Endothelial cell of umbilical vein (primary cell): ENCODE measurements at regions not wholly inside any gene's neighbourhood (a gene's known extent, or its start where the extent isn't known, plus 50 kb on each side); places are given as distances from the start of the nearest gene placed in this dataset.

Experiments used
- BruUV-seq: library from RNA; stranded (reverse); fragments of 400-500 nt; replicated peaks from 2 replicates; lab custom pipeline; 2021; lab: Mats Ljungman, UMichigan
- CTCF ChIA-PET: fragments of 300-600, 350-600 bp; sonication (Branson Sonifier 250); formaldehyde crosslinking; loops from one replicate; lab custom pipeline; 2021; ENCODE audit warnings: antibody characterized with exemption, inconsistent platforms; lab: Charles Lee
- POLR2A ChIA-PET: fragments of 300-600, 350-600 bp; sonication (Branson Sonifier 250); formaldehyde crosslinking; loops from one replicate; lab custom pipeline; 2021; ENCODE audit warnings: antibody characterized with exemption, inconsistent platforms; lab: Charles Lee
- DNase-seq: peaks from one replicate; pipeline ENCODE4 v3.0.0-alpha.2; 2011; ENCODE audit warnings: low read depth, low spot score
- FAIRE-seq: peaks from 2 replicates; lab custom pipeline; 2011; peaks lifted over from hg19 to GRCh38; lab: Jason Lieb, UNC
- H2AFZ ChIP-seq: 2 replicates; pipeline ENCODE4 v1.6.0; 2012; ENCODE audit warnings: low read depth, low read length, control low read depth, inconsistent platforms
- H3K27ac ChIP-seq: 2 replicates; pipeline ENCODE4 v1.5.1; 2011; ENCODE audit warnings: low read depth, mild to moderate bottlenecking, control low read depth, low read length, moderate library complexity; ENCODE audit not compliant: insufficient read depth
- H3K27me3 ChIP-seq, 2 experiments: 2 replicates each; pipeline versions ENCODE4 v1.6.0 to v1.6.1; 2011; ENCODE audit warnings: low read length in 2 of 2, mixed read lengths in 1 of 2; ENCODE audit not compliant: control insufficient read depth in 2 of 2, insufficient read depth in 2 of 2
- H3K36me3 ChIP-seq, 2 experiments: 2 replicates in 1 of 2; 3 replicates in 1 of 2; pipeline ENCODE4 v1.5.1; 2011; ENCODE audit warnings: low read length in 2 of 2, mild to moderate bottlenecking in 1 of 2, moderate library complexity in 1 of 2; ENCODE audit not compliant: control insufficient read depth in 2 of 2, insufficient read depth in 2 of 2; ENCODE audit errors: extremely low read depth in 1 of 2
- H3K4me1 ChIP-seq: 3 replicates; pipeline ENCODE4 v1.5.1; 2011; ENCODE audit warnings: mild to moderate bottlenecking, low read length; ENCODE audit not compliant: control insufficient read depth, insufficient read depth; ENCODE audit errors: extremely low read depth
- H3K4me2 ChIP-seq: 2 replicates; pipeline ENCODE4 v1.6.1; 2011; ENCODE audit warnings: low read length, control low read depth, mixed read lengths; ENCODE audit not compliant: insufficient read depth
- H3K4me3 ChIP-seq, 3 experiments: fragments of 200-600 bp in 1 of 3; sonication (generic), shearing (Covaris generic) in 1 of 3; replicated peaks in 1 of 3; 2 replicates each; pipeline ENCODE4 v1.5.1; 2011 to 2016; ENCODE audit warnings: control low read depth in 3 of 3, low read length in 3 of 3, mild to moderate bottlenecking in 2 of 3, inconsistent platforms in 1 of 3, low read depth in 1 of 3, moderate library complexity in 1 of 3; ENCODE audit not compliant: insufficient read depth in 1 of 3
- H3K79me2 ChIP-seq: 2 replicates; pipeline ENCODE4 v1.6.0; 2012; ENCODE audit warnings: low read length, inconsistent platforms; ENCODE audit not compliant: control insufficient read depth, insufficient read depth
- H3K9ac ChIP-seq: replicated peaks from 2 replicates; pipeline ENCODE3; 2011; ENCODE audit warnings: low read length, control low read depth; ENCODE audit not compliant: insufficient read depth; ENCODE audit errors: extremely low read depth
- H3K9me1 ChIP-seq: replicated peaks from 3 replicates; pipeline ENCODE4 v1.6.0; 2011; ENCODE audit warnings: mild to moderate bottlenecking, low read length; ENCODE audit not compliant: control insufficient read depth, insufficient read depth; ENCODE audit errors: extremely low read depth
- H3K9me3 ChIP-seq: replicated peaks from 2 replicates; pipeline ENCODE4 v1.5.1; 2012; ENCODE audit warnings: low read length, inconsistent platforms; ENCODE audit not compliant: control insufficient read depth, insufficient read depth
- H4K20me1 ChIP-seq: replicated peaks from 2 replicates; pipeline ENCODE3; 2011; ENCODE audit warnings: mild to moderate bottlenecking, low read length; ENCODE audit not compliant: control insufficient read depth, insufficient read depth; ENCODE audit errors: extremely low read depth
- CTCF ChIP-seq, 2 donors: IDR thresholded peaks; 1 replicate in 1 of 2; 2 replicates in 1 of 2; pipeline ENCODE4 v1.5.1; 2011; ENCODE audit warnings: low read length in 2 of 2, mild to moderate bottlenecking in 2 of 2, moderate library complexity in 2 of 2, control low read depth in 1 of 2, inconsistent platforms in 1 of 2, low read depth in 1 of 2; ENCODE audit not compliant: insufficient read depth in 1 of 2; ENCODE audit errors: extremely low read depth in 1 of 2
- EZH2 ChIP-seq: IDR thresholded peaks from 2 replicates; pipeline ENCODE4 v1.6.1; 2012; ENCODE audit warnings: borderline replicate concordance, low read depth, mild to moderate bottlenecking, moderate library complexity, low read length, inconsistent platforms; ENCODE audit not compliant: severe bottlenecking
- FOS ChIP-seq: IDR thresholded peaks from 2 replicates; pipeline ENCODE4 v1.6.1; 2011; ENCODE audit warnings: mild to moderate bottlenecking, low read length, moderate library complexity, borderline replicate concordance; ENCODE audit not compliant: insufficient read depth
- GATA2 ChIP-seq: IDR thresholded peaks from 2 replicates; pipeline ENCODE4 v1.7.0; 2011; ENCODE audit warnings: low read depth, mild to moderate bottlenecking, moderate library complexity, mixed read lengths, low read length; ENCODE audit not compliant: insufficient read length, insufficient read depth
- JUN ChIP-seq: IDR thresholded peaks from 2 replicates; pipeline ENCODE4 v1.6.1; 2011; ENCODE audit warnings: borderline replicate concordance, low read depth; ENCODE audit not compliant: insufficient read length, insufficient read depth
- MYC ChIP-seq: IDR thresholded peaks from one replicate; pipeline ENCODE4 v1.6.1; 2011; ENCODE audit warnings: mild to moderate bottlenecking, low read depth, low read length
- POLR2A ChIP-seq: IDR thresholded peaks from 2 replicates; pipeline ENCODE4 v1.6.1; 2012; ENCODE audit warnings: low read depth, mild to moderate bottlenecking, control low read depth, low read length
- POLR2AphosphoS5 ChIP-seq: IDR thresholded peaks from 2 replicates; pipeline ENCODE4 v1.6.1; 2012; ENCODE audit warnings: low read depth, mild to moderate bottlenecking, control low read depth, low read length, moderate library complexity; ENCODE audit not compliant: insufficient read depth
- dilution Hi-C: fragments of 300-500 bp; cut with MboI; formaldehyde crosslinking; loops from one replicate; pipeline ENCODE4 v1.15.0; 2019; ENCODE audit warnings: low sequenced_read_pairs; ENCODE audit not compliant: extremely low pct_ligation_motif_present
- intact Hi-C: fragments of 100-400 bp; cut with micrococcal nuclease; formaldehyde crosslinking; loops from one replicate; pipeline ENCODE4 v1.10.0; 2022
- TF ChIP-seq, protein P1 (sequence below): IDR thresholded peaks from 2 replicates; pipeline ENCODE4 v1.6.1; 2011; ENCODE audit not compliant: insufficient read depth, insufficient read length

GRCh38 chr4:92252846-92253245 is 50.9 kb upstream of the GRID2 start:
- Histone ChIP-seq H3K9me3 (no peaks in the 10 kb centered on the region), H3K4me3 (no peak overlapping the region), H3K4me2 (no peak overlapping the region), H3K4me1 (no peaks in the 10 kb centered on the region), H3K36me3 (no peaks in the 10 kb centered on the region), H4K20me1 (no peaks in the 10 kb centered on the region), H3K9ac (no peak overlapping the region), H3K27me3 (no peaks in the 10 kb centered on the region), H3K27ac (no peak overlapping the region), H3K9me1 (no peaks in the 10 kb centered on the region), H3K79me2 (no peaks in the 10 kb centered on the region), H2AFZ (no peak overlapping the region)
- TF ChIP-seq POLR2A (no peak), JUN (no peak), GATA2 (no peak), POLR2AphosphoS5 (no peak), CTCF (IDR thresholded peaks at IDR 0.05; ENCODE audit: extremely low read depth in 1 of 2, insufficient read depth in 1 of 2, low read depth in 1 of 2, low read length in 2 of 2) (no peak), EZH2 (no peak), FOS (no peak), MYC (no peak)
- TF ChIP-seq, protein P1, sequence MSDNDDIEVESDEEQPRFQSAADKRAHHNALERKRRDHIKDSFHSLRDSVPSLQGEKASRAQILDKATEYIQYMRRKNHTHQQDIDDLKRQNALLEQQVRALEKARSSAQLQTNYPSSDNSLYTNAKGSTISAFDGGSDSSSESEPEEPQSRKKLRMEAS, result no peak
- POLR2A ChIA-PET, result no interaction called here
- no peak for FAIRE-seq
- DNase-seq, result no peak
- intact Hi-C loops (no loop called here), dilution Hi-C loops (no loop called here)
- BruUV-seq, result no TSS peak
- CTCF ChIA-PET, result no interaction called here
